ENCODE measurements at regions not wholly inside any gene's neighbourhood (a gene's known extent, or its start where the extent isn't known, plus 50 kb on each side); places are given as distances from the start of the nearest gene placed in this dataset.
A peak's percentile ranks its signal among the peaks of the same experiment; 100 is the strongest.

DNA sequence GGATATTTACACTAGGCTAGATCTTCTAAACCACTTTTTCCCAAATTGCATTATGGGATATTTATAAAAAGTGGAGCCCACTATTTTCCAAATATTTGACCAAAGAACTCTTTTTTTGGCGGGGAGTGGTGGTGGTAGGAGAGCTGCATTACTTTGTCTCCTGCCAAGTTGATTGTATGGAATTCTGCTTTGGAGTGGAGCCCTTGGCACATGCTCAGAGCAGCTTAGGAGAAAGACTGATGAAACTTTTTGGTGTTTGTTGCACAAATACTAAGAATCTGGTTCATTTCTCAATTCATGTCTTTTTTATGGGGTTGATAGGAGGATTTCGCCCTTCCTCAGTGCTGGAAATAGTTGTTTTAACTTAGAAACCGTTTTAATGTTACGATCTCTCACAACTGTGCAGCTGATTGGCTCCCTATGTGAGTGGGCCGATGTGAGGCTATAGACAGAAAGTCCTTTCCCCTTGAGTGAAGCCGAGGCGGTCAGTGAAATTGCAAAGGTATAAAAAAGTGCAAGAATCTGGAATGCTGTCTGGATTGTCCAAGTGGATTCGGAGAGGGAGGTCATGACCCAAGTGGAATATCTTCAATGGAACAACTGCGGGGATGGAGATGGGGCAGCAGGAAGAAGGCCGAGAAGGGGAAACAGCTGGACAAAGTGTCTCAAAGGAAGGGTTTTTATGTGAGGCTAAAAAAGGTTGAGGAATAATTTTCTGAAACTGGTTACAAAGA, 415.9 kb downstream of the FGF9 start:
- Histone ChIP-seq H3K36me3 (no peaks in the 10 kb centered on the region), H3K9me3 (no peaks in the 10 kb centered on the region), H3K27ac (no peak overlapping the region), H3K4me1 (ENCODE audit: control insufficient read depth in 1 of 2, low read depth in 2 of 2) (peaks cover 7 to 13% of the 10 kb centered on the region in 2 donors), H3K4me3 (no peak overlapping the region), H3K27me3 (replicated peaks; ENCODE audit: insufficient read depth) (no peaks in the 10 kb centered on the region)
- ATAC-seq (ENCODE audit: insufficient number of reproducible peaks, low FRiP score, low read depth) (no peak), DNase-seq (ENCODE audit: low spot score) (no peak)
- TF ChIP-seq, protein P1, sequence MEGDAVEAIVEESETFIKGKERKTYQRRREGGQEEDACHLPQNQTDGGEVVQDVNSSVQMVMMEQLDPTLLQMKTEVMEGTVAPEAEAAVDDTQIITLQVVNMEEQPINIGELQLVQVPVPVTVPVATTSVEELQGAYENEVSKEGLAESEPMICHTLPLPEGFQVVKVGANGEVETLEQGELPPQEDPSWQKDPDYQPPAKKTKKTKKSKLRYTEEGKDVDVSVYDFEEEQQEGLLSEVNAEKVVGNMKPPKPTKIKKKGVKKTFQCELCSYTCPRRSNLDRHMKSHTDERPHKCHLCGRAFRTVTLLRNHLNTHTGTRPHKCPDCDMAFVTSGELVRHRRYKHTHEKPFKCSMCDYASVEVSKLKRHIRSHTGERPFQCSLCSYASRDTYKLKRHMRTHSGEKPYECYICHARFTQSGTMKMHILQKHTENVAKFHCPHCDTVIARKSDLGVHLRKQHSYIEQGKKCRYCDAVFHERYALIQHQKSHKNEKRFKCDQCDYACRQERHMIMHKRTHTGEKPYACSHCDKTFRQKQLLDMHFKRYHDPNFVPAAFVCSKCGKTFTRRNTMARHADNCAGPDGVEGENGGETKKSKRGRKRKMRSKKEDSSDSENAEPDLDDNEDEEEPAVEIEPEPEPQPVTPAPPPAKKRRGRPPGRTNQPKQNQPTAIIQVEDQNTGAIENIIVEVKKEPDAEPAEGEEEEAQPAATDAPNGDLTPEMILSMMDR (IDR thresholded peaks at IDR 0.05): no peak

DNA sequence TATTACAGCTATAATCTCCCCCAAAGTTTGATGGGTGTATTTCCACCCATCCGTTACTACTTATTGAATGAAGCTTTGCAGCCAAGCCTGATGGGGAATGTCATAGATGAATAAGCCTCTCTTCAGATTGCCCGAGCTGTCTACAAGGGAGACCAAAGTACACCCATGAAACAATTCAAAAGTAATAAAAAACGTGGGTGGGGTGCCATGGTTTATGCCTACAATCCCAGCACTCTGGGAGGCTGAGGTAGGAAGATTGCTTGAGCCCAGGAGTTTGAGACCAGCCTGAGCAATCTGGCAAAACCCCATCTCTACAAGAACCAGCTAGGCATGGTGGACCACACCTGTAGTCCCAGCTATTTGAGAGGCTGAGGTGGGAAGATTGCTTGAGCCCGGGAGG, 419.2 kb downstream of the FGF9 start:
- no peaks in the 10 kb centered on the region for H3K27me3 ChIP-seq (replicated peaks; ENCODE audit: insufficient read depth)
- no peak overlapping the region for H3K4me3 ChIP-seq
- H3K4me1 ChIP-seq (ENCODE audit: control insufficient read depth in 1 of 2, low read depth in 2 of 2): peaks cover 10 to 29% of the 10 kb centered on the region in 2 donors
- TF ChIP-seq, protein P1 (IDR thresholded peaks at IDR 0.05): no peak
- ATAC-seq (ENCODE audit: insufficient number of reproducible peaks, low FRiP score, low read depth) (no peak), DNase-seq (ENCODE audit: low spot score) (no peak)
- H3K27ac ChIP-seq: no peak overlapping the region
- no peaks in the 10 kb centered on the region for H3K9me3 ChIP-seq
- H3K36me3 ChIP-seq: no peaks in the 10 kb centered on the region

DNA sequence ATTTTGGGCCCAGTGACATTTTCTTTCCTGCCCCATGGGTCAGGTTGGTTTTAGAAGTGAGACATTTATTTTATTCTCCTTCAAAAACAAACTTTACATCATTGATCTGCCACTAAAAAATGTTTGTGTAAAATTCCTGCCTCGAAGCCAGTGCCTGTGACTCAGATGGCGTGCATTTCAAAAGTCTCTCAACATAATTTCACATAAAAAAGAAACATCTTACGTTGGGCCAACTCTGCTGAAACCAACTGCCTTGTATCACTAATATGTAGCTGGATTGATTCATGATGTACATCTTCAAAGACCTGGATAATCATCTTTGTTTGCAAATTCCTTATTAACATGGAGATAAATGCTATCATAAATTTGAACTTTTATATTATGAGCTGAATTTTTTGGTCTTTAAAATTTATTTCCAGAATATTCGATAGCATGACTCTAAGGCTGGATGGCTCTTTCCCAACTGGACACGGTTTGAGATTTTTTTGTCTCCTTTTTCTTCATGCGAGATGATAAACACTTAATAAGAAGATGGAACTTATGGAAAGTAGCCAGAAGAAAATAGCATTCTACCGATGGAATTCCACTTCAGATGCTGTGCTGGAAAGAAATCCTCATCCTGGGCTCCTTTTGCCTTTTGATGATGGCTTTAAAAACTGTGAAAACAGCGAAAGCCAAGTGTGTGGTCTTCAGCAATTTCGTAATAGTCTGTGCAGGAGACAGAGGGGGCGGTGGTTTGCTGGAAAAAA, 420.5 kb downstream of the FGF9 start:
- DNase-seq (ENCODE audit: low spot score) (no peak), ATAC-seq (ENCODE audit: insufficient number of reproducible peaks, low FRiP score, low read depth) (no peak)
- Histone ChIP-seq H3K36me3 (no peaks in the 10 kb centered on the region), H3K9me3 (no peaks in the 10 kb centered on the region), H3K27ac (peak overlapping the region in 1 of 2 donors; percentile 16), H3K27me3 (replicated peaks; ENCODE audit: insufficient read depth) (no peaks in the 10 kb centered on the region), H3K4me3 (no peak overlapping the region), H3K4me1 (ENCODE audit: control insufficient read depth in 1 of 2, low read depth in 2 of 2) (peaks cover 10 to 29% of the 10 kb centered on the region in 2 donors)
- TF ChIP-seq, protein P1 (IDR thresholded peaks at IDR 0.05): no peak

DNA sequence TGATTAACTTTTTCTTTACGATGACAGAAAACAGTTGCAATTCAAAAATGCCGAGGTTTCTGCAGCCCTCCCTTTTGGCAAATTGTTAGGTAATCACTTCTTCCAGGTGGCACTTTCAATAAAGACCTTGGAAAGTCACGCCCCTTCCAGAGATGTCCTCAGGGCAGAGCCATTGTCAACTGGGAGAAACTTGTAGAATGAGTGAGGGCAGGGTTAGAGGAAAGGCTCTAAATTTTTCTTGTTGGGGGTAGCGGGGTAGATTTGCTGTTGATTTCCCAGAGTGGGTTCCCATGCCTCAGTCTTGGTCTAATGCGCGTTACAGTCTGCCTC, 421.1 kb downstream of the FGF9 start:
- Histone ChIP-seq H3K9me3 (no peaks in the 10 kb centered on the region), H3K4me1 (ENCODE audit: control insufficient read depth in 1 of 2, low read depth in 2 of 2) (peaks cover 10 to 29% of the 10 kb centered on the region in 2 donors), H3K36me3 (no peaks in the 10 kb centered on the region), H3K27me3 (replicated peaks; ENCODE audit: insufficient read depth) (no peaks in the 10 kb centered on the region), H3K27ac (no peak overlapping the region), H3K4me3 (no peak overlapping the region)
- ATAC-seq (ENCODE audit: insufficient number of reproducible peaks, low FRiP score, low read depth): no peak
- DNase-seq (ENCODE audit: low spot score): no peak
- TF ChIP-seq, protein P1 (IDR thresholded peaks at IDR 0.05): no peak

DNA sequence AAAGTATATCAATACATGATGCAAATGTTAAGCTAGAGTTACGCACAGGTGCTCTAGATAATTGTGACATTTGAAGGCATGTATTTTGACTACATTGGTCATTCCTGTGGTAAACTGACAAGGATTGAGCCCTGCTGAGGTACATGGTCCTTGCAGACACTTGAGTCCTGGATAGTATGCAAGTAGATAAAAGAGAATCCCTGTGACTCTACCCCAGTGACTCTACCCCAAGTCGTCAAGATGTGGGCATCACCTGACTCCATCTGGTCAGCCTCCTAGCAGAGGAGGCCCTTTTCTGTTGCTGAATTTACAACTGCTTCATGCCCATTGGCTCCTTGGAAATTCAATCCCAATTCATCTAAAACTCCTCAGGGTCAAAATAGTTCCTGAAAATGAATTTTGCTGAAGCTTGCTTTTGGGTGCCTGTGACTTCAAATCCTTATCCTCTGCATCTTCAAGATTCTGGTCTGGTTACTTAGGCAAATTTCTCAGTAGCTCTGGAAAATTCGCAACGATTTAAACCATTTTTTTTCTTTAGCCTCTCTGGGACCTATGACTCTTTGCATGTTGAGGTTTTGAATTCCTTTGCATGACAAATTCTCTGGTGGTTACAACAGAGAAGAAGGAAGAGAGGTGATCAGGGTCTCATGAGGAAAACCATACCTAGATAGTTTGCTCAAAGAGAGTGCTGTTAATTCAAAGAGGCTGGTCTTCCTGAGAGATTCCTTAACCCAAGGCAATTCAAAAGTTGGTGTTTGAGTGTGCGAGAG, 422.1 kb downstream of the FGF9 start:
- Histone ChIP-seq H3K4me1 (ENCODE audit: control insufficient read depth in 1 of 2, low read depth in 2 of 2) (peaks cover 10 to 29% of the 10 kb centered on the region in 2 donors), H3K27ac (no peak overlapping the region), H3K36me3 (no peaks in the 10 kb centered on the region), H3K4me3 (no peak overlapping the region), H3K27me3 (replicated peaks; ENCODE audit: insufficient read depth) (no peaks in the 10 kb centered on the region), H3K9me3 (no peaks in the 10 kb centered on the region)
- TF ChIP-seq, protein P1 (IDR thresholded peaks at IDR 0.05): no peak
- DNase-seq (ENCODE audit: low spot score) (no peak), ATAC-seq (ENCODE audit: insufficient number of reproducible peaks, low FRiP score, low read depth) (no peak)
